HL-60 (cell line): ENCODE measurements at regions not wholly inside any gene's neighbourhood (a gene's known extent, or its start where the extent isn't known, plus 50 kb on each side); places are given as distances from the start of the nearest gene placed in this dataset.

Experiments used
- CTCF ChIP-seq: IDR thresholded peaks from one replicate; pipeline ENCODE4 v1.5.1; 2011; ENCODE audit warnings: low read length, control low read depth, inconsistent platforms; ENCODE audit not compliant: insufficient read depth
- SPI1 ChIP-seq: IDR thresholded peaks from 2 replicates; pipeline ENCODE4 v1.6.1; 2012; ENCODE audit warnings: low read depth, mild to moderate bottlenecking, borderline replicate concordance

- TF ChIP-seq CTCF (no peak), SPI1 (no peak)
Measured at GRCh38 chr1:5711956-5712645, 280.1 kb downstream of the NPHP4 start.
